AG04450 (cell line): ENCODE measurements at regions not wholly inside any gene's neighbourhood (a gene's known extent, or its start where the extent isn't known, plus 50 kb on each side); places are given as distances from the start of the nearest gene placed in this dataset.

Experiments used
- CTCF ChIA-PET: fragments of 300-600, 350-600 bp; formaldehyde crosslinking; extraction: SDS; loops from one replicate; lab custom pipeline; 2022; ENCODE audit warnings: antibody characterized with exemption, inconsistent platforms; lab: Charles Lee
- POLR2A ChIA-PET: fragments of 350-600 bp; formaldehyde crosslinking; extraction: SDS; loops from one replicate; lab custom pipeline; 2021; ENCODE audit warnings: antibody characterized with exemption, inconsistent platforms; lab: Yijun Ruan, JAX
- DNase-seq: peaks from one replicate; pipeline ENCODE4 v3.0.0-alpha.2; 2011; ENCODE audit warnings: low read depth, low spot score
- H3K27ac ChIP-seq: one replicate; pipeline ENCODE4 v1.5.1; 2012; ENCODE audit warnings: low read depth, low read length, control low read depth
- H3K27me3 ChIP-seq: one replicate; pipeline ENCODE4 v1.6.0; 2012; ENCODE audit warnings: low read length; ENCODE audit not compliant: control insufficient read depth, insufficient read depth
- H3K4me3 ChIP-seq: 2 replicates; pipeline ENCODE4 v1.5.1; 2011; ENCODE audit warnings: mild to moderate bottlenecking, low read depth, low read length, control low read depth
- H3K9me3 ChIP-seq: 2 replicates; pipeline ENCODE4 v1.5.1; 2012; ENCODE audit warnings: low read length; ENCODE audit not compliant: control insufficient read depth, insufficient read depth
- CTCF ChIP-seq: IDR thresholded peaks from 2 replicates; pipeline ENCODE4 v1.5.1; 2011; ENCODE audit warnings: low read depth, low read length, control low read depth, inconsistent platforms

- CTCF ChIA-PET: interaction anchor here (1.5 kb wide), 1 partner anchor 61 kb away, joined by 5 read pairs; no protein-coding TSS in a partner anchor
- POLR2A ChIA-PET: interaction anchor here (1.1 kb wide), 1 partner anchor 264 kb away, joined by 3 read pairs; the partner anchor contains the start of gene ZSWIM6
- Histone ChIP-seq H3K27ac (no peak overlapping the region), H3K4me3 (no peak overlapping the region), H3K27me3 (peaks cover 5% of the 10 kb centered on the region), H3K9me3 (no peaks in the 10 kb centered on the region; the same call in 1 of the 2 replicates)
- TF ChIP-seq CTCF: no peak
- DNase-seq: no peak
Measured at GRCh38 chr5:61596265-61596664, 264.2 kb downstream of the ZSWIM6 start.

GRCh38 chr5:61597684-61598083, 265.6 kb downstream of the ZSWIM6 start:
- Histone ChIP-seq H3K27ac (no peak overlapping the region), H3K9me3 (no peaks in the 10 kb centered on the region), H3K4me3 (no peak overlapping the region), H3K27me3 (no peaks in the 10 kb centered on the region)
- DNase-seq: no peak
- no peak for TF ChIP-seq CTCF
- POLR2A ChIA-PET: no interaction called here
- CTCF ChIA-PET: no interaction called here

- TF ChIP-seq CTCF: no peak
- Histone ChIP-seq H3K4me3 (no peak overlapping the region), H3K27me3 (no peaks in the 10 kb centered on the region), H3K27ac (no peak overlapping the region), H3K9me3 (no peaks in the 10 kb centered on the region)
- POLR2A ChIA-PET: no interaction called here
- DNase-seq: no peak
- CTCF ChIA-PET: no interaction called here
Measured at GRCh38 chr5:61598126-61598525, 266.1 kb downstream of the ZSWIM6 start.

GRCh38 chr5:61599370-61600122, 267.5 kb downstream of the ZSWIM6 start:
- POLR2A ChIA-PET: no interaction called here
- DNase-seq: no peak
- CTCF ChIA-PET: interaction anchor here (1.2 kb wide), 1 partner anchor 25 kb away, joined by 3 read pairs; no protein-coding TSS in a partner anchor
- H3K4me3 ChIP-seq: no peak overlapping the region
- H3K27me3 ChIP-seq: no peaks in the 10 kb centered on the region
- H3K27ac ChIP-seq: no peak overlapping the region
- no peaks in the 10 kb centered on the region for H3K9me3 ChIP-seq
- TF ChIP-seq CTCF: no peak

GRCh38 chr5:61600123-61600444, 268.0 kb downstream of the ZSWIM6 start:
- Histone ChIP-seq H3K9me3 (no peaks in the 10 kb centered on the region), H3K4me3 (no peak overlapping the region), H3K27me3 (no peaks in the 10 kb centered on the region), H3K27ac (no peak overlapping the region)
- TF ChIP-seq CTCF: no peak
- CTCF ChIA-PET: interaction anchor here (1.2 kb wide), 1 partner anchor 24 kb away, joined by 3 read pairs; no protein-coding TSS in a partner anchor
- no peak for DNase-seq
- POLR2A ChIA-PET: no interaction called here
